ENCODE measurements at regions not wholly inside any gene's neighbourhood (a gene's known extent, or its start where the extent isn't known, plus 50 kb on each side); places are given as distances from the start of the nearest gene placed in this dataset.

GRCh38 chr4:124201636-124202035, 510.9 kb downstream of the ANKRD50 start:
- no peak for DNase-seq (ENCODE audit: low spot score)

GRCh38 chr4:124202099-124202498, 510.4 kb downstream of the ANKRD50 start:
- DNase-seq (ENCODE audit: low spot score): no peak

GRCh38 chr4:124203613-124204238, 508.8 kb downstream of the ANKRD50 start:
- DNase-seq (ENCODE audit: low spot score): no peak

- no peak for DNase-seq (ENCODE audit: low spot score)
Measured at GRCh38 chr4:124206779-124207605, 505.5 kb downstream of the ANKRD50 start.

- DNase-seq (ENCODE audit: low spot score): no peak
Measured at GRCh38 chr4:124209211-124209610, 503.3 kb downstream of the ANKRD50 start.

GRCh38 chr4:124209626-124210025, 502.9 kb downstream of the ANKRD50 start:
- no peak for DNase-seq (ENCODE audit: low spot score)

GRCh38 chr4:124210746-124211145, 501.8 kb downstream of the ANKRD50 start:
- no peak for DNase-seq (ENCODE audit: low spot score)

- no peak for DNase-seq (ENCODE audit: low spot score)
Measured at GRCh38 chr4:124212815-124213630, 499.5 kb downstream of the ANKRD50 start.

- DNase-seq (ENCODE audit: low spot score): no peak
Measured at GRCh38 chr4:124219389-124219788, 493.1 kb downstream of the ANKRD50 start.

GRCh38 chr4:124224256-124224655, 488.3 kb downstream of the ANKRD50 start:
- no peak for DNase-seq (ENCODE audit: low spot score)

- DNase-seq (ENCODE audit: low spot score): no peak
Measured at GRCh38 chr4:124227981-124228380, 484.6 kb downstream of the ANKRD50 start.

- DNase-seq (ENCODE audit: low spot score): no peak
Measured at GRCh38 chr4:124230268-124230667, 482.3 kb downstream of the ANKRD50 start.

GRCh38 chr4:124234771-124235170, 477.8 kb downstream of the ANKRD50 start:
- no peak for DNase-seq (ENCODE audit: low spot score)

GRCh38 chr4:124243671-124244366, 468.7 kb downstream of the ANKRD50 start:
- DNase-seq (ENCODE audit: low spot score): no peak

- DNase-seq (ENCODE audit: low spot score): no peak
Measured at GRCh38 chr4:124253080-124253479, 459.5 kb downstream of the ANKRD50 start.

- no peak for DNase-seq (ENCODE audit: low spot score)
Measured at GRCh38 chr4:124262211-124263179, 450.0 kb downstream of the ANKRD50 start.

GRCh38 chr4:124265701-124266100, 446.8 kb downstream of the ANKRD50 start:
- DNase-seq (ENCODE audit: low spot score): no peak

- no peak for DNase-seq (ENCODE audit: low spot score)
Measured at GRCh38 chr4:124266721-124267120, 445.8 kb downstream of the ANKRD50 start.

- DNase-seq (ENCODE audit: low spot score): no peak
Measured at GRCh38 chr4:124276461-124276860, 436.1 kb downstream of the ANKRD50 start.

- DNase-seq (ENCODE audit: low spot score): no peak
Measured at GRCh38 chr4:124277691-124278090, 434.8 kb downstream of the ANKRD50 start.

Data from mesenteric fat pad (tissue), 1 donor.